ENCODE measurements at regions not wholly inside any gene's neighbourhood (a gene's known extent, or its start where the extent isn't known, plus 50 kb on each side); places are given as distances from the start of the nearest gene placed in this dataset.

GRCh38 chr21:22981819-22982218 is 1983.6 kb downstream of the NCAM2 start (continued):
- no peak for TF ChIP-seq HDAC2 (IDR thresholded peaks at IDR 0.05; ENCODE audit: borderline replicate concordance in 1 of 2, low read depth in 2 of 2, low read length in 2 of 2)

Measured in H1 (cell line).